ENCODE measurements at regions not wholly inside any gene's neighbourhood (a gene's known extent, or its start where the extent isn't known, plus 50 kb on each side); places are given as distances from the start of the nearest gene placed in this dataset.
A peak's percentile ranks its signal among the peaks of the same experiment; 100 is the strongest.
"Not testable (repeated sequence)": the region's sequence is repeated elsewhere in the genome, so short reads cannot be mapped to it uniquely, and the experiment has no call there.

DNA sequence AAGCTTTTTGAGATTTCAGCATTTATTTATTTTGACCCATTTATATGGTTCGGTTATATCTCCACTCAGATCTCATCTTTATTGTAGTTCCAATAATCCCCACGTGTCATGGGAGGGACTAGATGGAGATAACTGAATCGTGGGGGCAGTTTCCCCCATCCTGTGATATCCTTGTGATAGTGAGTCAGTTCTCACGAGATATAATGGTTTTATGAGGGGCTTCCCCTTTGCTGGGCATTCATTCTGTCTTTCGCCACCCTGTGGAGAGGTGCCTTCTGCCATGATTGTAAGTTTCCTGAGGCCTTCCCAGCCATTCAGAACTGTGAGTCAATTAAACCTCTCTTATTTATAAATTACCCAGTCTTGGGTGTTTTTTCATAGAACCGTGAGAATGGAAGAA, 96.5 kb upstream of the PCSK1 start:
- no peak for DNase-seq

- no peak for DNase-seq
These were observed 97.9 kb upstream of the PCSK1 start for GRCh38 chr5:96530901-96531300.

GRCh38 chr5:96533371-96533770, 100.3 kb upstream of the PCSK1 start:
- no peak for DNase-seq

DNA sequence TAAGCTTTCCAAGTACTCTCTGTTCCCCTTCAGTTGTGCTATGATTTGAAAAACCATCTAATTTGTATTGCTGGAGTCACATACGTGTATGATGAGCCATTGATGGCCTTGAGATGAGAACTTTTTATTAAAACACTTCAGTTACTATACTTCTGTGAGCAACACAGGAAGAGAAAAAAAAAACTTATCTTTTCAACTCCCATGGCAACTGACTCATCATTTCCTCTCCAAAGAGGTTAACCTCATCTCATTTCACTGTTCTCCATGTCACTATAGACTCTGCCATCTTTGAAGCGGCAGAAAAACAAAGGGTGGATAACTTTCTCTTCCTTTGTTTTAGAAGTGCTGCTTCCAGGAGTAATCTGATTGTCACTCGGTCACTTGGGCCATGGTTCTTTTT, 104.3 kb upstream of the PCSK1 start:
- DNase-seq, result no peak

- DNase-seq, result no peak
These were observed 105.8 kb upstream of the PCSK1 start for GRCh38 chr5:96538808-96539250.

- no peak for DNase-seq
These were observed 113.1 kb upstream of the PCSK1 start for GRCh38 chr5:96546120-96546519.

DNA sequence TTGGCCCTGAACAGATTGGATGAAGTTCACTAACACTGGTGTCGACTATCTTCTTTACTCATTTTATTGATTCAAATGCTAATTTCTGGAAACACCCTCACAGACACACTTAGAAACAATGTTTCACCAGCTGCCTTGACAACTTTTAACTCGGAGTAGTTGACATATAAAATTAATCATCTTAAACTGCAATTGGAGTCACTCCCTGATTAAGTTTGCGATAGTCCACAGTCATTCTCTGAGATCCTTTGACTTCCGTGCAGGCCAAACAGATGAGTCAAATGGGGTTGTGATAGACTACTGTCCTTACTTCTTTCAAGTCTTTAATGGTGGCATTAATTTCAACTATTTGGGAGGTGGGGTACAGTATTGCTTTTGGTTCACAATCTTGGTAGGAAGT, 114.4 kb upstream of the PCSK1 start:
- no peak for DNase-seq

DNA sequence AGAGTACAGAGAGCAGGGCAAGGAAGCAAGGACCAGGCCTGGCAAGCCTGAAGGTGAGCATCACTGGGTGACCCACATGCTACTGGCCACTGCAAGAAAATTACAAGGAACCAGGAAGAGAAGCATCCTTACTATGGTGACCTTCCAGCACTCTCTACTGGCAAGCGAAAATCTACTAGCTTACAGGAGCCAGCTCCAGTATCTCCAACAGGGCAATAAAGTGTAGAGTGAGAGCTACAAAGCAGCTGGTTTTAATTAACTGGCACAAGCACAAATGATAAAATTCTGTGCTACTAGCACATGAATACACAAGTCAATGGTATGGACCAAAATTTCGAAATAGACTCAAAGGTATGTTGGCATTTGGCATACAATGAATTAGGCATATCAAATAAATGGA, 113.3 kb upstream of the CAST start:
- DNase-seq, result no peak

DNA sequence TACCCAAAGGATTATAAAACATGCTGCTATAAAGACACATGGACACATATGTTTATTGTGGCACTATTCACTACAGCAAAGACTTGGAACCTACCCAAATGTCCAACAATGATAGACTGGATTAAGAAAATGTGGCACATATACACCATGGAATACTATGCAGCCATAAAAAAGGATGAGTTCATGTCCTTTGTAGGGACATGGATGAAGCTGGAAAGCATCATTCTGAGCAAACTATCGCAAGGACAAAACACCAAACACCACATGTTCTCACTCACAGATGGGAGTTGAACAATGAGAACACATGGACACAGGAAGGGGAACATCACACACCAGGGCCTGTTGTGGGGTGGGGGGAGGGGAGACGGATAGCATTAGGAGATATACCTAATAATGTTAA, 101.3 kb upstream of the CAST start:
- not testable (repeated sequence) for DNase-seq

DNA sequence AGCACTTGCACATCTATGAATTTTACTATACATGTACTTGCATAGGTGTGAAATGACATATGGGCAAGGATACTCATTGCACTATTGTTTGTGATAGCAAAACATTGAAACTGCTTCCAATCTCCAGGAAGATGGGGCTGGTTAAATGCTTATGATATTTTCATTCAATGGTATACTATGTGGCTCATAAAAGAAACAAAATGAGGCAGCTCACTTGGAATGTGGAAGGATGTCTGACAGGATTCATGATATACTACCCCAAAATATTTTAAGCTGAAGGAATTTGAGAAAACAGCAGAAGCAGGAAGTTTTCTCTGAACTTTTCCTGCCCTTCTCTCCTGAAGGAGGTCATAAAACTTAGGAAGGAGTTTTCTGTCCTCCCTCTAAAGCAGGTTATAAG, 99.6 kb upstream of the CAST start:
- DNase-seq, result no peak

DNA sequence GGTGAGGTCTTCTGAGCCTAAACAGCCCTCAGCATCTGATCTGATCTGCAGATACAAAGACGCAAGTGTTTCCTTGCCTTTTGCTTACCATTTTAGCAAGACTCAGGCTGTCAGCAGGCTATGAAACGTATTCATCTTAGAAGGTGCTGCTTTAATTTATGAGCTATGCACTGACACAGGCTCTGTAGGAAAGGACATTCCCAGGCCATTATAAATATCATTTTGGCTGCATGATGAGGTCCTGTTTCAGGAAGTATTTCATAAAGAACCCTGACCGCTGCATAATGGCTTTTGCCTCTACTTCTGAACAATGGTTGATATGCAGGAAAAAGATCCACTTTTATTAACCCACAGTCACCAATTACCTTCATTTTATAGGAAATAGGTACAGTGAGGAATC, 98.4 kb upstream of the CAST start:
- DNase-seq, result no peak

GRCh38 chr5:96565582-96566265, 96.5 kb upstream of the CAST start:
- DNase-seq, result peak; percentile 2

GRCh38 chr5:96566833-96567587, 95.2 kb upstream of the CAST start:
- DNase-seq, result no peak

DNA sequence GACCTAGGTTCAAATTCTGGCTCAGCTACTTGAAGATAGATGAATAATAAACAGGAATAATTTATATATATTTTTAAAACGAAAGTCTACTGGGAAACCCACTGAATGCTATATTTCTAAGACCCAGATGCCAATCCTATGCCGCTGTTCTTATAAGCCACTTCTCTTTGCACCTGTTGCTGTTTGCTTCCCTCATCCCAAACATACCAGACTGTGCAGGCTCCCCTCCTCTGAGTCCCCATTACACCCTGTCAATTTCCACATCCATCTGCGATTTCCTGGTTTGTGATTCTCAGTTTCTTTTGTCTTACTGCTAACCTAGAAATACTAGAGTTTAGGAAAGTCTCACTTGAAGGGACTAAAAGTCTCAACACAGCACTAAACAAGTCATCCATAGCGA, 92.8 kb upstream of the CAST start:
- no peak for DNase-seq

- DNase-seq, result no peak
These were observed 92.4 kb upstream of the CAST start for GRCh38 chr5:96569770-96570169.

GRCh38 chr5:96572864-96573512, 89.2 kb upstream of the CAST start:
- no peak for DNase-seq

DNA sequence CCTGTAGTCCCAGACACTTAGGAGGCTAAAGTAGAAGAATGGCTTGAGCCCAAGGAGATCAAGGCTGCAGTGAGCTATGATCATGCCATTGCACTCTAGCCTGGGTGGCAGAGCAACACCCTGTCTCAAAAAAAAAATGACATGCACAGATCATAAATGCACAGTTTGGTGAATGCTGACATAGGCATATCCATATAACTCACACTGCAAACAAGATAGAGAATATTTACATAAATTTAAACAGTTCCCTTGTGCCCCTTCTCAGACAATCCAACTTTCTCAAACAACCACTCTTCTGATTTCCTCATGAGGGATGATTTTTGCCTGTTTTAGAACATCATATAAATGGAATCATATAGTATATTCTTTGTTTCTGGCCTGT, 88.7 kb upstream of the CAST start:
- no peak for DNase-seq

GRCh38 chr5:96576876-96577275, 85.3 kb upstream of the CAST start:
- no peak for DNase-seq

DNA sequence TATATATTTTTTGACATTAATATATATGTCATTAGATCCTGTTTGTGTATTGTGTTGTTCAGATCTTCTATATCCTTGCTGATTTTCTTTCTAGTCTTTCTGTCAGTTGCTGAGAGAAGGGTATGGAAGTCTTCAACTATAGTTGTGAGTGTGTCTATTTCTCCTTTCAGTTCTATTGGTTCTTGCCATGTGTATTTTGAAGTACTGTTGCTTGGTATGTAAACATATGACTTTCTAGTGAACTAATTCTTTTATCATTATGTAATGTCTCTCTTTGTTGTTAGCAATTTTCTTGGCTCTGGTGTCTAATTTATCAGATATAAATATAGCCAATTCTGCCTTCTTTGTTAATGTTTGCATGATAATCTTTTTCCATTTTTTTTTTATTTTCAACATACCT, 84.3 kb upstream of the CAST start:
- no peak for DNase-seq

- DNase-seq, result no peak
These were observed 82.5 kb upstream of the CAST start for GRCh38 chr5:96579711-96580110.

- no peak for DNase-seq
These were observed 79.8 kb upstream of the CAST start for GRCh38 chr5:96582343-96582742.

GRCh38 chr5:96584712-96585111, 77.5 kb upstream of the CAST start:
- peak; percentile 35 for DNase-seq

GRCh38 chr5:96588539-96588938, 73.6 kb upstream of the CAST start:
- no peak for DNase-seq

DNA sequence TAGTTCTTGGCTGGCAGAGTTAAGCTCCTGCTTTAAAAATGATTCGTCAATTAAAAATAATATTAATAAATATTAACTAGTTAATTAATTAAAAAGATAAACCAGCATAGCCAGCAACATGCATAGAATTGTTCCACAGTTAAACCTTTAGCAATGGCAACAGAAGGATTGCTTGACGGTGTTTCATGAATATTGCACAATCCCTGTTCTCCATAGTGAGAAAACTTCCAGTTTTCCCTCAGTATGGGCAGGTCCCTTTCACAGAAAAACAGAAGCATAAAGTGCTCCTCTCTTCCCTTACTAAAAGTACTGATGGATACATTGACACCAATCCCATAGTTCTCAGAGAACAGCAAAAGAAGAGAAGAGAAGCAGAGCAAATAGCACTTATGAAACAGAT, 71.4 kb upstream of the CAST start:
- peak; percentile 6 for DNase-seq

Data from inflammatory macrophage treated with lipopolysaccharide for 4 hours (primary cell).